GM12872 (cell line): ENCODE measurements at regions not wholly inside any gene's neighbourhood (a gene's known extent, or its start where the extent isn't known, plus 50 kb on each side); places are given as distances from the start of the nearest gene placed in this dataset.

Experiments used
- CTCF ChIP-seq: IDR thresholded peaks from 3 replicates; pipeline ENCODE4 v1.5.1; 2011; ENCODE audit warnings: low read depth, mild to moderate bottlenecking, low read length, moderate library complexity; ENCODE audit not compliant: insufficient read depth

DNA sequence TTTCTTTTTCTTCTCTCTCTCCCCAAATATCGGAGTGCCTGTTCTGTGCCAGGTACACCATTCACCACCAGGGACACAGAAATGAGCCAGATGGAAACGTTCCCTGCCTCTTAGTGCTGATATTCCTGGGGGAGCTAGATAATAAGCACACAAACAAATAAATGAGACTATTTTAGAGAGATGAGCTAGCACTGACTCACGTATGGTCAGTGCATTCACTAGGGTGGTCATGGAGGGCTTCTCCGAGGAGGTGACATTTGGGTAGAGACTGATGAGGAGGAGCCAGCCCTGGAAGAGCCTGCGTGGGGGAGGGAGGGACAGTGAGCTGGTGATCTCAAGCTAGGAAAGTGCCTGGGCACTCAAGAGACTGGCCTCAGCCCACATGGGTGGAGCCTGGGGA, 252.3 kb upstream of the KCNG1 start:
- TF ChIP-seq CTCF = no peak

GRCh38 chr20:51272401-51272800, 249.5 kb upstream of the KCNG1 start:
- TF ChIP-seq CTCF = no peak

DNA sequence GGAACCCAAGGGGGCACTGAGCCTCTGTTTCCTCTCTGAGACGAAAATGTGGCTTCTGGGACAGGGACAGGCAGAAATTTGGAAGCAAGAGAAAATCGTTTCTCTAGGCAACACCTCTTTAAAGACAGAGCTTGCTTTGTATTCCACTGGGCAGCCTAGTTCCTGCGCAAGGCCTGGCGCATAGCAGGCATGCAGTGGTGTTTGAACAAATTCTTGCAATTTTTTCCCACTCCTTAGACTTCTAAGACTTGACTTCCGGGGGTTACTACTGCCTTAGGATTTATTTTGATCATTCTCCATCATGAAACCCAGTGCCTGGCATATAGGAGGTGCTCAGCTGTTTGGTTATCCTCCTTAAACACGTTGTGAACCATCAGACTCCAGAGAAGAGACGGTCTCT, 249.0 kb upstream of the KCNG1 start:
- no peak for TF ChIP-seq CTCF

- TF ChIP-seq CTCF = no peak
Observed at GRCh38 chr20:51269671-51270070, 246.8 kb upstream of the KCNG1 start.

DNA sequence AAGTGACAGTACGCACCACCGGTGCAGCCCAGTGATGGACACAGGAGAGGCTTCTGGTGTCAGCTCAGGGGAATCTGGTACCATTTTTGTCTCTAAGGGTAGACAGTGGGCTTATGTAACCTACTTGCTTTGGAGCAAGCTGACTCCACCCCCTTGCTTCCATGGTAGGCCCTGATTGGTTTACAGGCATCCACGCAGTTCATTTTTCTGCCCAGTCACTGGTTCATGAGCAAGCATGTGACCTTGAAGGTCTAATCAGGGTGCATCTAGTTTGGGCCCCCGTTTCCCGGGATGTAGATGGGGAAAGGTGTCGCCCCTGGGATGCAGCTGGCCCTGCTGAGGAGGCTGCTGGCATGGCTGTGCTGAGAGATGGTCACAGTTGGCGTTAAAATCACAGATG, 244.8 kb upstream of the KCNG1 start:
- TF ChIP-seq CTCF = no peak

GRCh38 chr20:51266353-51266752, 243.4 kb upstream of the KCNG1 start:
- no peak for TF ChIP-seq CTCF

GRCh38 chr20:51265361-51265760, 242.5 kb upstream of the KCNG1 start:
- no peak for TF ChIP-seq CTCF

DNA sequence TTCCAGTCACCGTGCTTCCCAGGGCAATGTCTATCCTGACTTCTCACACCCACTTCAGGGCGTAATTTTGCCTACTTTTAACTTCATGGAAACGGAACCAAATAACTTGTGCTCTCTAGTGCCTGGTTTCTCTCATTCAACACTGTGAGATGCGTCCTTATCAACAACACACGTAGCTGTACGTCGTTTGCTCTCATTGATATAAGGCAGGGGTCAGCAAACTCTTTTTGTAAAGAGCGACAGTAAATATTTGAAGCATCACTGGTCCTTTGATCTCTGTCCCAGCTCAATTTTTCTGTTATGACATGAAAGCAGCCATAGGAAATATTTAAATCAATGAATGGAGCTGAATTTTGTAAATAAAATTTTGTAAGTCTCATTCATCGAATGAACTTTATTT, 239.3 kb upstream of the KCNG1 start:
- TF ChIP-seq CTCF = no peak
